ENCODE measurements at regions not wholly inside any gene's neighbourhood (a gene's known extent, or its start where the extent isn't known, plus 50 kb on each side); places are given as distances from the start of the nearest gene placed in this dataset.

DNA sequence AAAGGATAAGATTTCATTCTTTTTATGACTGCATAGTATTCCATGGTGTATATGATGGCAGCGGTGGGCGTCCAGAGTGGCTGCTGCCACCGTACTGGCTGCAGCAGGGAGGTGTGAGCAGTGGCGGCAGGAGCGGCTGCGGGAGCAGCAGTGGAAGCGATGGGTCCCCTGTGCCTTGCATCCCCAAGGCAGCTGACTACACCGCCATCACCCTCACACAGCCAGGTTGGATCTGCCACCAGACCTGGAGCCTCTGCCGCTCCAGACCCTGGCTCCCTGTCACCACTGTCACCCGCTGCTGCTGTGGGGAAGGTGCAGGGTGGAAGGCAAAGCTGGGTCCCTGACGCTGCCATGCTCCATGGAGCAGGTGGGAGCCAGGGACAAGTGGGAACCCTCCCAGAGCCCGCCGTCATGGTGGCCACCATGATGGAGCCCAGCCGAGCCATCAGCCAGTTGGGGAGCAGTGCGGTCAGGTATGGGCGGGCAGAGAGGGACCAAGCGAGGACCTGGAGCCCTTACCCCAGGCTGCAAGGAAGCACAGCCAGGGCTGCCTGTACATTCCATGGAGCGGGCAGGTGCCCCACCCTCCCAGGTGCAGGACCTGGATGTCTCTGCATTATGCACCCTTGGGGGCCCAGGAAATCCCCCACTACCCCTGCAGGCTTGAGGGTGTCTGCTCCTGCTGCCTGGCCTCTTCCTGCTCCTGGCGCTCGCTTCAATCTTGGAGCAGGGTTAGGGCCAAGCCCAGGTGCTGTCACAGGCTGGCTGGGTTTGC is 226.1 kb downstream of the OTOR start:
- Histone ChIP-seq H3K4me1 (no peaks in the 10 kb centered on the region), H3K9me3 (no peaks in the 10 kb centered on the region), H3K4me3 (no peak overlapping the region), H3K27me3 (no peaks in the 10 kb centered on the region), H3K36me3 (no peaks in the 10 kb centered on the region), H3K27ac (no peak overlapping the region)
- no peak for TF ChIP-seq POLR2A (IDR thresholded peaks at IDR 0.05)
- TF ChIP-seq, protein P1, sequence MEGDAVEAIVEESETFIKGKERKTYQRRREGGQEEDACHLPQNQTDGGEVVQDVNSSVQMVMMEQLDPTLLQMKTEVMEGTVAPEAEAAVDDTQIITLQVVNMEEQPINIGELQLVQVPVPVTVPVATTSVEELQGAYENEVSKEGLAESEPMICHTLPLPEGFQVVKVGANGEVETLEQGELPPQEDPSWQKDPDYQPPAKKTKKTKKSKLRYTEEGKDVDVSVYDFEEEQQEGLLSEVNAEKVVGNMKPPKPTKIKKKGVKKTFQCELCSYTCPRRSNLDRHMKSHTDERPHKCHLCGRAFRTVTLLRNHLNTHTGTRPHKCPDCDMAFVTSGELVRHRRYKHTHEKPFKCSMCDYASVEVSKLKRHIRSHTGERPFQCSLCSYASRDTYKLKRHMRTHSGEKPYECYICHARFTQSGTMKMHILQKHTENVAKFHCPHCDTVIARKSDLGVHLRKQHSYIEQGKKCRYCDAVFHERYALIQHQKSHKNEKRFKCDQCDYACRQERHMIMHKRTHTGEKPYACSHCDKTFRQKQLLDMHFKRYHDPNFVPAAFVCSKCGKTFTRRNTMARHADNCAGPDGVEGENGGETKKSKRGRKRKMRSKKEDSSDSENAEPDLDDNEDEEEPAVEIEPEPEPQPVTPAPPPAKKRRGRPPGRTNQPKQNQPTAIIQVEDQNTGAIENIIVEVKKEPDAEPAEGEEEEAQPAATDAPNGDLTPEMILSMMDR (IDR thresholded peaks at IDR 0.05): no peak
- DNase-seq: no peak

DNA sequence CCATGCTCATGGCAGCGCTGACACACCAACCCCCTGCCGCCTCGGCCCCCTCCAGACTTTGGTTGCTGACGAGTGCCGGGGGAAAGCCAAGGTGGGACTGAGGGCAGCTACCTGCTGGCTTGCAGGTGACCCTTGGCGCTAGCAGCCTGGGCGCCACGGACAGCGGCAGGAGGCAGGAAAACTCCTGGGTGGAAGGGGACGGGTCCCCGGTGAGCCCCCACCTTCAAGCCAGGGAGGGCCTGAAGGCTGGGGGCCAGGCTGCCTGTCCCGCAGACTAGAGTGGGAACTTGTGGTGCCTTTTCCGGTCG is 226.7 kb downstream of the OTOR start:
- Histone ChIP-seq H3K4me1 (no peaks in the 10 kb centered on the region), H3K27me3 (no peaks in the 10 kb centered on the region), H3K36me3 (no peaks in the 10 kb centered on the region), H3K27ac (no peak overlapping the region), H3K4me3 (no peak overlapping the region), H3K9me3 (no peaks in the 10 kb centered on the region)
- TF ChIP-seq, protein P1 (IDR thresholded peaks at IDR 0.05): no peak
- TF ChIP-seq POLR2A (IDR thresholded peaks at IDR 0.05): no peak
- no peak for DNase-seq

DNA sequence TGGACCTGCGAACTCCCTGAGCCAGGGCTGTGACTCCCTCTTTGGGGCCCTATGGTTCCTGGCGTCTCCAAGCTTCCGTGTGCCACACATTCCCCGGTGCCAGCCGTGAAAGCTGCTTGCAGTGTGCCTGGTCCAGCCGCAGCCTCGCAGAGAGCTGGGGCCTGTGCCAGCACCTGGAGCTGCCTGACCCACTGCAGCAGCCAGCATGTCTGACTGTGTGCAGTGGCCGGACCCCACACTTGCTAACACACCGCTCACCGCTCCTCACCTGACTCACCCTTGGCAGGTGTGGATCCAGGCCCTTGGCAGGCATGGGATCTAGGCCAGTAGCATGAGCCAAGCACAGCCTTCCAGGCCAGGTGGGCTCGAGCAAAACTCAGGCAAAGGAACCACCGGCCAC is 227.5 kb downstream of the OTOR start:
- H3K4me3 ChIP-seq: no peak overlapping the region
- H3K9me3 ChIP-seq: no peaks in the 10 kb centered on the region
- H3K27ac ChIP-seq: no peak overlapping the region
- DNase-seq: no peak
- H3K4me1 ChIP-seq: no peaks in the 10 kb centered on the region
- no peaks in the 10 kb centered on the region for H3K27me3 ChIP-seq
- no peak for TF ChIP-seq POLR2A (IDR thresholded peaks at IDR 0.05)
- TF ChIP-seq, protein P1 (IDR thresholded peaks at IDR 0.05): no peak
- no peaks in the 10 kb centered on the region for H3K36me3 ChIP-seq

DNA sequence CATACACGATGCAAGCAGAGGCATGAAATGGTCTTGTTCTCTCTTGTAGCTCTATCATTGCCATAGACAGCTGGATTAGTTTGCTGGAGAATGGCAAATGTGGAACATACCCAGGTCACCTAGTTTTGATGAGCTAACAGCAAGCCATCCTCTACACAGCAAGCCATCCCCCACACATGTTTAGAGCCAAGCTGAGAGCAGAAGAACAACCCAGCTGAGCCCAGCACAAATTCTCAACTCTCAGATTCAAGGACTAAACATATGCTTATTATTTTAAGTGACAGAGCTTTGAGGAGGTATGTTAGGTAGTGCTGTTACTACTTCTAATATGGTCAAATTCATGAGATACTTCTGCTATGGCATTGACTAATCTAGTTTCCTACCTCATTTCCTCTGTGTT is 230.3 kb downstream of the OTOR start:
- no peak for DNase-seq
- H3K27ac ChIP-seq: no peak overlapping the region
- H3K9me3 ChIP-seq: no peaks in the 10 kb centered on the region
- H3K27me3 ChIP-seq: no peaks in the 10 kb centered on the region
- H3K4me3 ChIP-seq: no peak overlapping the region
- H3K4me1 ChIP-seq: no peaks in the 10 kb centered on the region
- TF ChIP-seq POLR2A (IDR thresholded peaks at IDR 0.05): no peak
- TF ChIP-seq, protein P1 (IDR thresholded peaks at IDR 0.05): no peak
- no peaks in the 10 kb centered on the region for H3K36me3 ChIP-seq

DNA sequence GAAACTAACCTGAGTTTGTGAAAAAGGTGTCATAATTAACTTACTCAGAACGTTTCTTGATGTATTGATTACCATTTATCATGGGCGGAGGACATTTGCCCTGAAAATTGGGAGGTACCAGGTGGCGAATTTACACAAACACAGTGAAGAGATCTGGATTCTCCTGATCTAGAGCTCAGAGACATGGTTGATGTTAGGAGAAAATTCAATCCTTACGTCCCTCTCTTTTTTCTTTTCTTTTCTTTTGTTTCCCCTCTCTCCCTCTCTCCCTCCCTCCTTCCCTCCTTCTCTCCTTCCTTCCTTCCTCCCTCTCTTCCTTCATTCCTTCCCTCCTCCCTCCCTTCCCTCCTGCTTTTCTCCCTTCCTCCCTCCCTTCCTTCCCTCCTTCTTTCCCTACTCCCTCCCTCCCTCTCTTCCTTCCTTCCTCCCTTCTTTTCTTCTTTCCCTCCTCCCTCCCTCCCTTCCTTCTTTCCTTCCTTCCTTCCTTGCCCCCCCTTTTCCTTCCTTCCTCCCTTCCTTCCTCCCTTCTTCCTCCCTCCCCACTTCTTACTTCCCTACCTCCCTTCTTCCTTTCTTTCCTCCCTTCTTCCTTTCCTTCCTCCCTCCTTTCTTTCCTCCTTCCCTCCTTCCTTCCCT is 234.1 kb downstream of the OTOR start:
- Histone ChIP-seq H3K36me3 (no peaks in the 10 kb centered on the region), H3K9me3 (no peaks in the 10 kb centered on the region), H3K4me3 (no peak overlapping the region), H3K27me3 (no peaks in the 10 kb centered on the region), H3K4me1 (no peaks in the 10 kb centered on the region), H3K27ac (no peak overlapping the region)
- TF ChIP-seq, protein P1 (IDR thresholded peaks at IDR 0.05): no peak
- TF ChIP-seq POLR2A (IDR thresholded peaks at IDR 0.05): no peak
- DNase-seq: no peak

Data from Peyer's patch (tissue), 4 donors.